HG02885 (cell line): ENCODE measurements at regions not wholly inside any gene's neighbourhood (a gene's known extent, or its start where the extent isn't known, plus 50 kb on each side); places are given as distances from the start of the nearest gene placed in this dataset.

Experiments used
- ATAC-seq: cut with Tn5 transposase; IDR thresholded peaks from one replicate; pipeline ENCODE4 v1.9.1; 2021; ENCODE audit warnings: mild to moderate bottlenecking; ENCODE audit not compliant: unreplicated experiment, poor library complexity

GRCh38 chr1:65486613-65487012 is 66.1 kb downstream of the LEPR start:
- ATAC-seq: no peak

GRCh38 chr1:65489481-65489880 is 69.0 kb downstream of the LEPR start:
- ATAC-seq: no peak

- ATAC-seq: no peak
These were observed 70.0 kb downstream of the LEPR start for GRCh38 chr1:65490231-65491009.

DNA sequence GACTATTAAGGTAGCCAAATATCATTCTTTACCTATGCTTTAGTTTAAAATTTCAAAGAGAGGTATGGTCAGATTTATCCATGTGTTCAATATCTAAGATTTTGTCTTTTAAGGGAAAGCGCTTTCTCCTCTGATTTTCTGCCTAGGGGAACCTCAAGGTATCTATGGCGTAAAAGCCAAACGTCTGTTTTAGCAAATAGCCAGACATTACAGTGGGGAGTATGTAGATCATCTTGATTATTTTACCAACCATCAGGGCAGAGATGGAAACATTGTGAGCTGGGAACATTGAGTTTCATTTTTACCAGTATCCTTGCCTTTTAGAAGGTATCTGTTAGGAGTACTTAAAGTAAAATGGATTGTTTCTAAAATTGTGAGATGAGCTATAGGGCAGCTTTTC is 71.0 kb downstream of the LEPR start:
- ATAC-seq: no peak

DNA sequence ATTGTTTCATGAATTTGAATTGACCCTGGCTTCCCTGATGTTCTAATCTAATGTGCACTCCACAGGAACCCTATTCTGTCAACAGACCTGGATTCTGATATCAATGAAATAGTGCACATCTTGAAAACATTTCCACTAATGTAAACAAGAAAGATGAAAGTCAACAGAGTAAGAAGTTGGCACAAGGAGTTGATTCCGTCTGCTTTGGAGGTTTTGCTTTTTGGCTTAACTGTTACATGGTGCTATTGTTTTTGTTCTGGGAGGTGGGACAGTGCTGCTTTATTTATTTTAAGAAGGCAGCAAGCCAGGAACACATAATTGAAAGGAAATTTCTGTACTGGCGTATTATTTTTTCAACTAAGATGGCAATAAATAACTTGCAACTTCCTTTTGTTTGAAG is 73.3 kb downstream of the LEPR start:
- no peak for ATAC-seq

GRCh38 chr1:65494671-65495070 is 74.2 kb downstream of the LEPR start:
- no peak for ATAC-seq

DNA sequence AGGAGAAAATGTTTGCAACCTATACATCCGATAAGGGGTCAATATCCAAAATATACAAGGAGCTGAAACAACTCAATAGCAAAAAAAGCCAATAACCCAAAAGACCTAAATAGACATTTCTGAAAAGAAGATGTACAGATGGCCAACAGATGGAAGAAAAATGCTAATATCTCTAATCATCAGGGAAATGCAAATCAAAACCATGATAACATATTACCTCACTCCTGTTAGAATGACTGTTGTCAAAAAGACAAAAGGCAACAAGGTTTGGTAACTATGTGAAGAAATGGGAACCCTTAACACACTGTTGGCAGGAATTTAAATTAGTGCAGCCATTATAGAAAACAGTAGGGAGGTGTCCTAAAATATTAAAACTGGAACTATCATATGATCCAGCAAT is 74.7 kb downstream of the LEPR start:
- ATAC-seq: no peak

DNA sequence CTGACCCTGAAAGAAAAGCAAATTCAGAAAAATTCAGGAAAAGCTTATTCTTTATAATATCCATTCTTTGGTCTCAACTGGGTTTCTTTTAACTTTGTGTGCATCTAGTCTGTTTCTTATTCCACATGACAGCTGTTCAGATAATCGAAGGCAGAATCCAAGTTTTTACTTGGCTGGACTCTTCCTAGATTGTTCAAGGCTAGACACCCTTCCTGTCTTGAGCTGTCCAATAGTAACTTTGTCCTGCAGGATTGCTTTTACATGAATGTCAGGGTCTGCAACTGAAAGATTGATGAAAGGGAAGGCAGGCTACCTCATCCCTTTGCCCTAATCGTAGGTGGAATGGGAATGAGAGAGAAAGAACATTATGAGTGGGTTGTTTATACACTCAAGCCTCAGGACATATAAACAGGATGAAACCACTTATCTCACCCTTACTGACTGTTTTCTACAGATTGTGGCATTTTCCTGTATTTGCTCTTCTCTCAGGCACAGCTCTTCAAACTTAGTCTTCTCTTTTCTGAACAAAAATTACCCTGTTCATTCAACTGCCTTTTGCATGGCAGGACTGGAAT is 76.9 kb downstream of the LEPR start:
- ATAC-seq: no peak

GRCh38 chr1:65503427-65503826 is 83.0 kb downstream of the LEPR start:
- ATAC-seq: no peak

GRCh38 chr1:65504263-65504662 is 83.8 kb downstream of the LEPR start:
- no peak for ATAC-seq

DNA sequence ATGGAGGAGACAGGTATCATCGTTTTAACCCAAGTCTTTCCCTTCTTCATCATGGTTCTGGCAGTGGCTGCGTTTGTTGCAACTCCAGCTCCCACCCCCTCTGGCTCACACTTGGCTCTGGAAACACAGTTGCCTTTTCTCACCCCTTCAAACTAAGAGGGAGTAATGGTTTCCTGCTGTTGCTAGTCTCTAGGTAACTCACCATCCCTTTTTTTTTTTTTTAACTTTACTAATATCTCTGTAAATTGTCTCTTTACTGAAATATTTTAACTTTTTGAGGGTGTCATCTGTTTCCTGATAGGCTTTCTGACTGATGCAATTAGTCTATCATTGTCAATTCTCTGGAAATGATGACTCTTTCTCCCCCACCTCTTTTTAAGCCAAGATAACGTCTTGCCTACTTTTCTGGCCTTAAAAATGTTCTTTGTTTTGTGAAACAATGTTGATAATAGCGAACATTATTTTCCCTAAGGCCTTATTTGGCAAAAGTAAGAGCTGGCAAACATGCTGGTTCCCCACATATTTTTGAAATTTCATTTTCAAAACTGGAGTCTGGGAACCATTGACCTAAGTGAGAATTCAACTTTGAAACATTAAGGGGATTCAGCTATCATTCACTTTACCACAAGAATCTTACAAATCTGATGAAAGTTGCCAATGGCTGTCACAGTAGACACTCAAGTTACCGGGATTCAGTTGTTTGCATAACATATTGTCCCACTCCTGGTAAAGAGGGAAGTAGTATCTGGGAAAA is 85.3 kb downstream of the LEPR start:
- no peak for ATAC-seq

- no peak for ATAC-seq
These were observed 87.6 kb downstream of the LEPR start for GRCh38 chr1:65508051-65508450.

DNA sequence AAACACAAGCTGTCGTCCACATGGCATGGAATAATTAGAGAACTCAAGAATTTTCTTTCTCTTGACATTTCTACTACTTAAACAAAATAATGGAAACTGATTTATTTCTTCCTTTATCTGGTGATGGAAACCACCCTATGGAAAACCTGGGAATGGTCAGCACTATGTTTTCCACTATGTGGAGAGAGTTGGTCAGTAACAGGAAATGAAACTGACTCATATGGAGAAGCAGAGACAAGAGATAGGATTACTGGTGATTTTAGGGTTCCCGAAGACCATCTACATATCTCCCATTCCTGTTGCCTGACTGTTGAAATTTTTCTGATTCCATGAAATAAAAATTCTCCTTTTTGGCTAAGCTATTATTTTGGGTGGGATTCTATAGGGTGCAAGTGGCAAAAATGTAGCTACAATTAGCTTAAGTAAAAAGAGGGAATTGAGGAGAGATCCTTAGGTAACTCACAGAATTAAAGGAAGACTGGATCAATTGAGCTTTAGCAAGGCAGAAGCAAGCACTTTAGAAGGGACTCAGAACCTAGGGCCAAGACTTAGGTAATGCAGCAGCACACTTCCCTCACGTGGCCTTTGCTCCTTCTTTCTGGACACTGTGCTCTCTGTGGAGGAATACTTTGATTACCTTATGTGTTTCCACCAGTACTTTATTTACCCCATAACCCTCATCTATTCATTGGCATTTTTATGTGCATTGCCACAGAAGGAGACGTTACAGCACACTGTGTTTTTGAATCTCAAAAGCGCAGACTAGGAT is 89.6 kb downstream of the LEPR start:
- no peak for ATAC-seq

GRCh38 chr1:65510961-65511360 is 90.5 kb downstream of the LEPR start:
- ATAC-seq: no peak

DNA sequence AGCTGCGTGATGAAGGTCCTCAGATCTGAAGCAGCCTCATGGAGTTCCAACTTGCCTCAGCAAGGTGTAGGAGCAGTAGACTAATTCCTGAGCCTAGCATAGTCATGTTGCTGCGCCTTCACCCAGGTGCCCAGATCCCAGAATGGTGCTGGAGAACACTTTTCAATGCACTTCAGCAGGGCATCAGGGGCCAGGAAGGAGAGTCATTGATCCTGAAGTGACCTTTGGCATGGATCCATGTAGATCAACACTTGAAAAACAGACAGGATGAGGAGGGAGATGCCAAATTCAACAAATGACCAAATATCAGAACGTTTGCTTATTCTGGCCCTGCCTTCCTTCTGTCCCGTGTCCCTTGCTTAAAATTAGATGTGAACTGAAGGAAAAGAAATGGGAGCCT is 91.9 kb downstream of the LEPR start:
- ATAC-seq: no peak

- no peak for ATAC-seq
These were observed 92.7 kb downstream of the LEPR start for GRCh38 chr1:65512967-65513780.

- ATAC-seq: no peak
These were observed 93.6 kb downstream of the LEPR start for GRCh38 chr1:65514041-65514440.

- no peak for ATAC-seq
These were observed 104.4 kb downstream of the LEPR start for GRCh38 chr1:65524931-65525265.

DNA sequence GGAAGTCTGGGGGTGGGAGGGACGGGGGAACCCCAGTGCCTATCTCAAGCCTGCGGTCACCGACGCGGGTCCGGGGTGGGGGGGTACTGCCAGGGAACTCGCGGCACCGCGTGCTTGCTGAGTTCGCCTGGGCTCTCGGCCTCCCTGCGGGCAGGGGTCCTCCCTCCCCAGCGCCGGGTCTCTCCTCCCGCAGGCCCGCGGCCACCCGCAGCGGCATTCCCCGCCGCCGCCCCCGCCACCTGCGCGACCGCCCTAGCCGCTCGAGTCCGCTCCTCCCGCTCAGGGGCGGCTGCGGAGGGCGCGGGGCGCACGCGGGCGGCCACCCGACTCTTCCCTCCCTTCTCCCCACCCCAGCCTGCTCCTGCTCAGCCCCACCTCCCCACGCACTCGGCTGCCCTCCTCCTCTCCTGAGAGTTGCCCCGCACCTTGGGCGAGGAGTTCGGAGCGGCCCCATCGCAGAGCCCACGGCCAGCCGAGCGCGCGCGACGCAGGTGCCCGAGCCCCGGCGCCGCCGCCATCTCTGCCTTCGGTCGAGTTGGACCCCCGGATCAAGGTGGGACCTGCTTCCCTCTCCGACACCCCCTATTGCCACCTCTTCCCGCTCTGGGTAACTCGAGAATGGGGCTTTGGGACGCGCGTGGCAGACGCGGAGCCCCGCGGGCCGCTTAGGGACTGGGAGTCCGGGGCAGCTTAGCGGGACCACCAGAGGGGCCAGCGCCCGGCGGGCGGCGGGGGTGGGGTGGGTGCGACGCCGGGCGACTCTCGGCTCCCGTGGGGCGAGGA is 105.0 kb downstream of the LEPR start:
- ATAC-seq: no peak
